Neural progenitor cell (in vitro differentiated cells): ENCODE measurements at regions not wholly inside any gene's neighbourhood (a gene's known extent, or its start where the extent isn't known, plus 50 kb on each side); places are given as distances from the start of the nearest gene placed in this dataset.

Source experiments
- DNase-seq: peaks from one replicate; pipeline ENCODE4 v3.0.0-alpha.2; 2016; ENCODE audit warnings: low spot score
- H2AFZ ChIP-seq: fragments of 200-600 bp; sonication (generic); replicated peaks from 2 replicates; pipeline ENCODE4 v1.6.1; 2016; ENCODE audit warnings: antibody characterized with exemption
- H3F3A ChIP-seq: fragments of 200-600 bp; sonication (generic); 2 replicates; pipeline ENCODE4 v1.6.1; 2016; ENCODE audit warnings: antibody characterized with exemption, low read depth
- H3K27ac ChIP-seq: fragments of 200-600 bp; sonication (generic); 2 replicates; pipeline ENCODE4 v1.5.1; 2016; ENCODE audit warnings: mild to moderate bottlenecking
- H3K27me3 ChIP-seq: fragments of 200-600 bp; sonication (generic); 2 replicates; pipeline ENCODE4 v1.6.1; 2016; ENCODE audit warnings: mild to moderate bottlenecking, moderate library complexity
- H3K36me3 ChIP-seq: fragments of 200-600 bp; sonication (generic); 2 replicates; pipeline ENCODE4 v1.5.1; 2016
- H3K4me1 ChIP-seq: fragments of 200-600 bp; sonication (generic); 2 replicates; pipeline ENCODE4 v1.6.1; 2016; ENCODE audit warnings: mixed run types
- H3K4me2 ChIP-seq: fragments of 200-600 bp; sonication (generic); 2 replicates; pipeline ENCODE4 v1.6.1; 2016
- H3K4me3 ChIP-seq: fragments of 200-600 bp; sonication (generic); 2 replicates; pipeline ENCODE4 v1.5.1; 2016
- H3K79me2 ChIP-seq: fragments of 200-600 bp; sonication (generic); 2 replicates; pipeline ENCODE4 v1.6.1; 2016; ENCODE audit warnings: low read depth
- H3K9ac ChIP-seq: fragments of 200-600 bp; sonication (generic); 2 replicates; pipeline ENCODE4 v1.6.1; 2016
- H3K9me3 ChIP-seq: fragments of 200-600 bp; sonication (generic); 2 replicates; pipeline ENCODE4 v1.5.1; 2016; ENCODE audit warnings: low read depth
- H4K20me1 ChIP-seq: fragments of 200-600 bp; sonication (generic); 2 replicates; pipeline ENCODE4 v1.6.1; 2016; ENCODE audit warnings: low read depth
- H3K27ac Mint-ChIP-seq: 3 replicates; pipeline ENCODE4 v1.8.0; 2021; ENCODE audit warnings: mixed read lengths
- H3K27me3 Mint-ChIP-seq: 2 replicates; pipeline ENCODE4 v1.8.0; 2022; ENCODE audit warnings: low read depth, mild to moderate bottlenecking, inconsistent platforms, moderate library complexity, mixed read lengths; ENCODE audit not compliant: insufficient read depth
- H3K36me3 Mint-ChIP-seq: 3 replicates; pipeline ENCODE4 v1.8.0; 2021; ENCODE audit warnings: mixed read lengths
- H3K4me1 Mint-ChIP-seq: 3 replicates; pipeline ENCODE4 v1.8.0; 2021; ENCODE audit warnings: mixed read lengths
- H3K4me3 Mint-ChIP-seq: 3 replicates; pipeline ENCODE4 v1.8.0; 2021; ENCODE audit warnings: mild to moderate bottlenecking, moderate library complexity, mixed read lengths
- H3K9me3 Mint-ChIP-seq: 3 replicates; pipeline ENCODE4 v1.8.0; 2020; ENCODE audit warnings: mixed read lengths
- EZH2 ChIP-seq: fragments of 200-600 bp; sonication (generic); IDR thresholded peaks from 2 replicates; pipeline ENCODE4 v1.6.1; 2017; ENCODE audit warnings: antibody characterized with exemption, mild to moderate bottlenecking, moderate library complexity
- EZH2phosphoT487 ChIP-seq: fragments of 200-600 bp; sonication (generic); IDR thresholded peaks from 2 replicates; pipeline ENCODE4 v1.6.1; 2017; ENCODE audit warnings: antibody characterized with exemption
- TF ChIP-seq, protein P1 (sequence below): fragments of 200-600 bp; sonication (generic); IDR thresholded peaks from 2 replicates; pipeline ENCODE4 v1.5.1; 2017; ENCODE audit warnings: antibody characterized with exemption, mild to moderate bottlenecking

DNA sequence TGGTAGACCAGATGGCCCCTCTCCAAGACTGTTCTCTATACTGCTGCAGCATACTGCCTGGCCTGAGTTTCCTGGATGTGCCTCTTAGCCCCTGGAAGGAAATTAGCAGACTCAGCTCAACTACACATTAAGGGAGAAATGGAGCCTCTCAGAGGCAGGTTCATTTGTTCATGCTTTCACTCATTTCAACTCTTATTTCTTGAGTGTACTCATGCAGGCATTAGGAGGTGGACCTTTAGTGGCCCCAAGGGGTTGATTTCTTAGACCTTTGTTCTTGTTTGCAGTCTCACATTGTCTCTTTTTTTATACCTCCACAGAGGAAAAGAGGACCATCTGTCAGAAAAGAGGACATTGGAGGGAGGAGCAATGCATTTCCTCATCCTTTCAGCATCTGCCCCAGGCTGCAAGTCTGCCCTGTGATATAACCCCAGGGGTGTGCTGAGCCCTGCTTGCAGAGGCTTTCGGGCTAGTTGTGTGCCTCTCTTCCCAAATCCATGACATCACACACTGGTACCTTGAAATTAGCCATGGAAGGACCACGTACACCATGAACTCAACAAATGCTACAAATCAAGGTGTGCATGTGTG lies 456.2 kb downstream of the CD83 start:
- Mint-ChIP-seq H3K36me3 (peaks cover 2% of the 10 kb centered on the region), H3K4me1 (peaks cover 9% of the 10 kb centered on the region), H3K27ac (no peak overlapping the region), H3K27me3 (peaks cover 8% of the 10 kb centered on the region), H3K4me3 (no peak overlapping the region), H3K9me3 (peaks cover 4% of the 10 kb centered on the region)
- no peak overlapping the region for H3K9ac ChIP-seq
- H2AFZ ChIP-seq, result no peak overlapping the region
- no peaks in the 10 kb centered on the region for H3K79me2 ChIP-seq
- no peaks in the 10 kb centered on the region for H3F3A ChIP-seq
- H3K27me3 ChIP-seq, result no peaks in the 10 kb centered on the region
- H3K27ac ChIP-seq, result no peak overlapping the region
- DNase-seq, result no peak
- H3K36me3 ChIP-seq, result no peaks in the 10 kb centered on the region
- no peaks in the 10 kb centered on the region for H4K20me1 ChIP-seq
- peaks cover 8% of the 10 kb centered on the region for H3K4me1 ChIP-seq
- TF ChIP-seq, protein P1, sequence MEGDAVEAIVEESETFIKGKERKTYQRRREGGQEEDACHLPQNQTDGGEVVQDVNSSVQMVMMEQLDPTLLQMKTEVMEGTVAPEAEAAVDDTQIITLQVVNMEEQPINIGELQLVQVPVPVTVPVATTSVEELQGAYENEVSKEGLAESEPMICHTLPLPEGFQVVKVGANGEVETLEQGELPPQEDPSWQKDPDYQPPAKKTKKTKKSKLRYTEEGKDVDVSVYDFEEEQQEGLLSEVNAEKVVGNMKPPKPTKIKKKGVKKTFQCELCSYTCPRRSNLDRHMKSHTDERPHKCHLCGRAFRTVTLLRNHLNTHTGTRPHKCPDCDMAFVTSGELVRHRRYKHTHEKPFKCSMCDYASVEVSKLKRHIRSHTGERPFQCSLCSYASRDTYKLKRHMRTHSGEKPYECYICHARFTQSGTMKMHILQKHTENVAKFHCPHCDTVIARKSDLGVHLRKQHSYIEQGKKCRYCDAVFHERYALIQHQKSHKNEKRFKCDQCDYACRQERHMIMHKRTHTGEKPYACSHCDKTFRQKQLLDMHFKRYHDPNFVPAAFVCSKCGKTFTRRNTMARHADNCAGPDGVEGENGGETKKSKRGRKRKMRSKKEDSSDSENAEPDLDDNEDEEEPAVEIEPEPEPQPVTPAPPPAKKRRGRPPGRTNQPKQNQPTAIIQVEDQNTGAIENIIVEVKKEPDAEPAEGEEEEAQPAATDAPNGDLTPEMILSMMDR, result no peak
- TF ChIP-seq EZH2 (no peak), EZH2phosphoT487 (no peak)
- H3K4me2 ChIP-seq, result no peak overlapping the region
- H3K9me3 ChIP-seq, result no peaks in the 10 kb centered on the region
- H3K4me3 ChIP-seq, result no peak overlapping the region

DNA sequence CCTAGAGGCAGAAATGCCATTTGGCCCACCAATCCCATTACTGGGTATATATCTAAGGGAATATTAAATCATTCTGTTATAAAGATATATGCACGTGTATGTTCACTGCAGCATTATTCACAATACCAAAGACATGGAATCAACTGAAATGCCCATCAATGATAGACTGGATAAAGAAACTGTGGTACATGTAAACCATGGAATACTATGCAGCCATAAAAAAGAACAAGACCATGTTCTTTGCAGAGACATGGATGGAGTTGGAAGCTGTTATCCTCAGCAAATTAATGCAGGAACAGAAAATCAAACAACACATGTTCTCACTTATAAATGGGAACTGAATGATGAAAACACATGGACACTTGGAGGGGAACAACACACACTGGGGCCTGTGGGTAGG lies 458.4 kb downstream of the CD83 start:
- Mint-ChIP-seq H3K9me3 (peaks cover 4% of the 10 kb centered on the region), H3K4me1 (no peaks in the 10 kb centered on the region), H3K27me3 (peaks cover 6% of the 10 kb centered on the region)

DNA sequence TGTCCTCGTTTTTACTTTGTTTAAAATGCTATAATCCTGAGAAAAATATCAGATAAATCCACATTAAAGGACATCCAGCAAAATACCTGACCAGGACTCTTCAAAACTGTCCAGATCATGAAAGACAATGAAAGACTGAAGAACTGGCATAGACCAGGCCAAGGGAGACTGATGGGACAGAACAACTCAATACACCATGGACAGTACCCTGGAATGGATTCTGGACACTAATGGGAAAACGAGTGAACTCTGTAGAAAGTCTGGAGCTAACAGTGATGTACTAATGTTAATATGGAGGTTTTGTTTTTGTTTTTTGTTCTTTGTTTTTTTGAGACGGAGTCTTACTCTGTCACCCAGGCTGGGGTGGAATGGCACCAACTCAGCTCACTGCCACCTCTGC lies 461.4 kb downstream of the CD83 start:
- Mint-ChIP-seq H3K27ac (no peak overlapping the region), H3K9me3 (peaks cover 4% of the 10 kb centered on the region), H3K4me3 (no peak overlapping the region), H3K27me3 (peaks cover 6% of the 10 kb centered on the region), H3K4me1 (no peaks in the 10 kb centered on the region), H3K36me3 (peaks cover 2% of the 10 kb centered on the region)
- H3K36me3 ChIP-seq, result no peaks in the 10 kb centered on the region
- H3K4me1 ChIP-seq, result no peaks in the 10 kb centered on the region
- no peak for DNase-seq
- H3K79me2 ChIP-seq, result no peaks in the 10 kb centered on the region
- H3F3A ChIP-seq, result no peaks in the 10 kb centered on the region
- H3K9me3 ChIP-seq, result no peaks in the 10 kb centered on the region
- H3K4me3 ChIP-seq, result no peak overlapping the region
- no peaks in the 10 kb centered on the region for H3K27me3 ChIP-seq
- no peak overlapping the region for H2AFZ ChIP-seq
- H3K27ac ChIP-seq, result no peak overlapping the region
- H4K20me1 ChIP-seq, result no peaks in the 10 kb centered on the region
- TF ChIP-seq, protein P1, result no peak
- no peak for TF ChIP-seq EZH2phosphoT487
- no peak for TF ChIP-seq EZH2
- H3K9ac ChIP-seq, result no peak overlapping the region
- H3K4me2 ChIP-seq, result no peak overlapping the region

More for the DNA sequence above, 458.4 kb downstream of the CD83 start:
- Histone ChIP-seq H4K20me1 (no peaks in the 10 kb centered on the region), H3K79me2 (no peaks in the 10 kb centered on the region), H2AFZ (no peak overlapping the region), H3F3A (no peaks in the 10 kb centered on the region), H3K4me2 (no peak overlapping the region), H3K27me3 (no peaks in the 10 kb centered on the region), H3K9me3 (no peaks in the 10 kb centered on the region), H3K4me1 (no peaks in the 10 kb centered on the region), H3K9ac (no peak overlapping the region), H3K27ac (no peak overlapping the region), H3K4me3 (no peak overlapping the region), H3K36me3 (no peaks in the 10 kb centered on the region)
- Mint-ChIP-seq H3K4me3 (peak overlapping the region; percentile 51), H3K27ac (peak overlapping the region; percentile 65), H3K36me3 (peaks cover 2% of the 10 kb centered on the region)
- TF ChIP-seq EZH2, result no peak
- TF ChIP-seq, protein P1, result no peak
- no peak for DNase-seq
